ENCODE measurements at regions not wholly inside any gene's neighbourhood (a gene's known extent, or its start where the extent isn't known, plus 50 kb on each side); places are given as distances from the start of the nearest gene placed in this dataset.

DNA sequence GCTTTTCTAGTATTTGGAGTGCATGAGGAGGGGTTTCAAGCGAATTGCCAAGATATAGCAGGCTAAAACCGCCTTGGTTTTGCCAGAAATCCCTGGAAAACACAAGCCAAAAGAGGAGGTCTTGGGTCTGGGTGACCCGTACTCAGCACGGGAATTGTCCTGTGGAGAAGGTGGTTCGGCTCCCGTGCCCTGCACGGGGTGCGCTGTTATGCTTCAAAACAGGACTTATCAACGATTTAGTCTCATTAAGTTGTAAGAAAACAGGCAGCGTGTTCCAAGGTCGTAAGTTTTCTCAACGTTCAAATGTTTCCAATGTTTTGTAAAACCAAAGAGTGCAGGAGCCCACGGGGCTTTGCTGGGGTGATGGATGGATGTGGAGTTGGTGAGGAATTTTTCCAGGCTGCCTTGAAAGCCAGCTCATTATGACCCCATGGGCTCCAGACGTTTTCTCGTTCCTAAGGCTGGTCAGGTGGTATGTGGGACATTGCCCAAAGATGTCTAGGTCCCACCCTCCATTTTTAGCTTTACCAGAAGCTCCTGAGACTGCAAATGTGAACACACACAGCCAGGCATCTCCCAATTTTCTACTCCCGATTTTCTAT lies 75.4 kb upstream of the CLDN14 start (continued):
- TF ChIP-seq ZNF747 (tag by site-specific recombination; IDR thresholded peaks at IDR 0.05) (no peak), KLF9 (tag by site-specific recombination; IDR thresholded peaks at IDR 0.05; ENCODE audit: low read depth) (no peak), YY2 (tag by site-specific recombination; IDR thresholded peaks at IDR 0.05) (no peak), ZNF623 (tag by site-specific recombination; IDR thresholded peaks at IDR 0.05) (no peak), SP7 (tag by site-specific recombination; IDR thresholded peaks at IDR 0.05) (no peak)

DNA sequence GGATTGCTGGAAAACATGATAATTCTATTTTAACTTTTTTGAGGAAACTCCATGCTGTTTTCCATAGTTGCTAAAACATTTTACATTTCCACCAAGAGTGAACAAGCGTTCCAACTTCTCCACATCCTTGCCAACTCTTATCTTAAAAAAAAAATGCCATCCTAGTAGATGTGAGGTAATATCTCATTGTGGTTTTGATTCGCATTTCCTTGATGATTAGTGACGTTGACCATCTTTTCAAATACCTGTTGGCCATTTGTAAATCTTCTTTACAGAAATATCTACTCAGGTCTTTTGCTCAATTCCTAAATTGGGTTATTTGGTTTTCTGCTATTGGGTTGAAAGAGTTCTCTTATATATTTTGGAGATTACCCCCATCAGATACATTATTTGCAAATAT lies 77.4 kb upstream of the CLDN14 start:
- Histone ChIP-seq H3K9me3 (ENCODE audit: control insufficient read depth, insufficient read depth, low read depth, low read length) (no peaks in the 10 kb centered on the region), H3K4me1 (ENCODE audit: control insufficient read depth, insufficient read depth, low read length) (peaks cover under 1% of the 10 kb centered on the region; the same call in 1 of the 2 replicates), H3K4me3 (ENCODE audit: low read depth, low read length) (no peak overlapping the region), H3K27ac (ENCODE audit: extremely low read depth, low read depth, low read length) (no peak overlapping the region), H3K36me3 (ENCODE audit: control insufficient read depth in 2 of 2, insufficient read depth in 1 of 2, low read length in 2 of 2) (no peaks in the 10 kb centered on the region)
- CTCF ChIA-PET, result no interaction called here
- TF ChIP-seq ZNF600 (tag by site-specific recombination; IDR thresholded peaks at IDR 0.05) (no peak), ZNF169 (tag by site-specific recombination; IDR thresholded peaks at IDR 0.05) (no peak), EGR2 (tag by site-specific recombination; IDR thresholded peaks at IDR 0.05; ENCODE audit: low read depth) (no peak), ZNF24 (tag by site-specific recombination; IDR thresholded peaks at IDR 0.05) (no peak), ZNF549 (tag by site-specific recombination; IDR thresholded peaks at IDR 0.05) (no peak), ZNF777 (tag by site-specific recombination; IDR thresholded peaks at IDR 0.05; ENCODE audit: borderline replicate concordance) (no peak), SP7 (tag by site-specific recombination; IDR thresholded peaks at IDR 0.05) (no peak), GLI2 (tag by site-specific recombination; IDR thresholded peaks at IDR 0.05; ENCODE audit: borderline replicate concordance, low read depth) (no peak), ZNF302 (tag by site-specific recombination; IDR thresholded peaks at IDR 0.05; ENCODE audit: low read depth) (no peak), ZNF664 (tag by site-specific recombination; IDR thresholded peaks at IDR 0.05) (no peak)
- TF ChIP-seq, protein P1, sequence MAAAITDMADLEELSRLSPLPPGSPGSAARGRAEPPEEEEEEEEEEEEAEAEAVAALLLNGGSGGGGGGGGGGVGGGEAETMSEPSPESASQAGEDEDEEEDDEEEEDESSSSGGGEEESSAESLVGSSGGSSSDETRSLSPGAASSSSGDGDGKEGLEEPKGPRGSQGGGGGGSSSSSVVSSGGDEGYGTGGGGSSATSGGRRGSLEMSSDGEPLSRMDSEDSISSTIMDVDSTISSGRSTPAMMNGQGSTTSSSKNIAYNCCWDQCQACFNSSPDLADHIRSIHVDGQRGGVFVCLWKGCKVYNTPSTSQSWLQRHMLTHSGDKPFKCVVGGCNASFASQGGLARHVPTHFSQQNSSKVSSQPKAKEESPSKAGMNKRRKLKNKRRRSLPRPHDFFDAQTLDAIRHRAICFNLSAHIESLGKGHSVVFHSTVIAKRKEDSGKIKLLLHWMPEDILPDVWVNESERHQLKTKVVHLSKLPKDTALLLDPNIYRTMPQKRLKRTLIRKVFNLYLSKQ (tag by site-specific recombination; IDR thresholded peaks at IDR 0.05; ENCODE audit: borderline replicate concordance), result no peak
- TF ChIP-seq, protein P2, sequence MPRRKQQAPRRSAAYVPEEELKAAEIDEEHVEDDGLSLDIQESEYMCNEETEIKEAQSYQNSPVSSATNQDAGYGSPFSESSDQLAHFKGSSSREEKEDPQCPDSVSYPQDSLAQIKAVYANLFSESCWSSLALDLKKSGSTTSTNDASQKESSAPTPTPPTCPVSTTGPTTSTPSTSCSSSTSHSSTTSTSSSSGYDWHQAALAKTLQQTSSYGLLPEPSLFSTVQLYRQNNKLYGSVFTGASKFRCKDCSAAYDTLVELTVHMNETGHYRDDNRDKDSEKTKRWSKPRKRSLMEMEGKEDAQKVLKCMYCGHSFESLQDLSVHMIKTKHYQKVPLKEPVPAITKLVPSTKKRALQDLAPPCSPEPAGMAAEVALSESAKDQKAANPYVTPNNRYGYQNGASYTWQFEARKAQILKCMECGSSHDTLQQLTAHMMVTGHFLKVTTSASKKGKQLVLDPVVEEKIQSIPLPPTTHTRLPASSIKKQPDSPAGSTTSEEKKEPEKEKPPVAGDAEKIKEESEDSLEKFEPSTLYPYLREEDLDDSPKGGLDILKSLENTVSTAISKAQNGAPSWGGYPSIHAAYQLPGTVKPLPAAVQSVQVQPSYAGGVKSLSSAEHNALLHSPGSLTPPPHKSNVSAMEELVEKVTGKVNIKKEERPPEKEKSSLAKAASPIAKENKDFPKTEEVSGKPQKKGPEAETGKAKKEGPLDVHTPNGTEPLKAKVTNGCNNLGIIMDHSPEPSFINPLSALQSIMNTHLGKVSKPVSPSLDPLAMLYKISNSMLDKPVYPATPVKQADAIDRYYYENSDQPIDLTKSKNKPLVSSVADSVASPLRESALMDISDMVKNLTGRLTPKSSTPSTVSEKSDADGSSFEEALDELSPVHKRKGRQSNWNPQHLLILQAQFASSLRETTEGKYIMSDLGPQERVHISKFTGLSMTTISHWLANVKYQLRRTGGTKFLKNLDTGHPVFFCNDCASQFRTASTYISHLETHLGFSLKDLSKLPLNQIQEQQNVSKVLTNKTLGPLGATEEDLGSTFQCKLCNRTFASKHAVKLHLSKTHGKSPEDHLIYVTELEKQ (tag by site-specific recombination; IDR thresholded peaks at IDR 0.05; ENCODE audit: borderline replicate concordance), result no peak
- TF ChIP-seq, protein P3, sequence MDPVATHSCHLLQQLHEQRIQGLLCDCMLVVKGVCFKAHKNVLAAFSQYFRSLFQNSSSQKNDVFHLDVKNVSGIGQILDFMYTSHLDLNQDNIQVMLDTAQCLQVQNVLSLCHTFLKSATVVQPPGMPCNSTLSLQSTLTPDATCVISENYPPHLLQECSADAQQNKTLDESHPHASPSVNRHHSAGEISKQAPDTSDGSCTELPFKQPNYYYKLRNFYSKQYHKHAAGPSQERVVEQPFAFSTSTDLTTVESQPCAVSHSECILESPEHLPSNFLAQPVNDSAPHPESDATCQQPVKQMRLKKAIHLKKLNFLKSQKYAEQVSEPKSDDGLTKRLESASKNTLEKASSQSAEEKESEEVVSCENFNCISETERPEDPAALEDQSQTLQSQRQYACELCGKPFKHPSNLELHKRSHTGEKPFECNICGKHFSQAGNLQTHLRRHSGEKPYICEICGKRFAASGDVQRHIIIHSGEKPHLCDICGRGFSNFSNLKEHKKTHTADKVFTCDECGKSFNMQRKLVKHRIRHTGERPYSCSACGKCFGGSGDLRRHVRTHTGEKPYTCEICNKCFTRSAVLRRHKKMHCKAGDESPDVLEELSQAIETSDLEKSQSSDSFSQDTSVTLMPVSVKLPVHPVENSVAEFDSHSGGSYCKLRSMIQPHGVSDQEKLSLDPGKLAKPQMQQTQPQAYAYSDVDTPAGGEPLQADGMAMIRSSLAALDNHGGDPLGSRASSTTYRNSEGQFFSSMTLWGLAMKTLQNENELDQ (tag by site-specific recombination; IDR thresholded peaks at IDR 0.05; ENCODE audit: low read depth), result no peak
- POLR2A ChIA-PET, result no interaction called here

Data from HEK293 (cell line).